Stimulated activated CD4-positive, alpha-beta T cell treated with anti-CD3 and anti-CD28 coated beads, Interleukin-4, amount 100 ng/mL, for 24 hours (primary cell): ENCODE measurements at regions not wholly inside any gene's neighbourhood (a gene's known extent, or its start where the extent isn't known, plus 50 kb on each side); places are given as distances from the start of the nearest gene placed in this dataset.
A peak's percentile ranks its signal among the peaks of the same experiment; 100 is the strongest.
"Not testable (repeated sequence)": the region's sequence is repeated elsewhere in the genome, so short reads cannot be mapped to it uniquely, and the experiment has no call there.

Source experiments
- DNase-seq: peaks from one replicate; pipeline ENCODE4 v3.0.0-alpha.2; 2020

DNA sequence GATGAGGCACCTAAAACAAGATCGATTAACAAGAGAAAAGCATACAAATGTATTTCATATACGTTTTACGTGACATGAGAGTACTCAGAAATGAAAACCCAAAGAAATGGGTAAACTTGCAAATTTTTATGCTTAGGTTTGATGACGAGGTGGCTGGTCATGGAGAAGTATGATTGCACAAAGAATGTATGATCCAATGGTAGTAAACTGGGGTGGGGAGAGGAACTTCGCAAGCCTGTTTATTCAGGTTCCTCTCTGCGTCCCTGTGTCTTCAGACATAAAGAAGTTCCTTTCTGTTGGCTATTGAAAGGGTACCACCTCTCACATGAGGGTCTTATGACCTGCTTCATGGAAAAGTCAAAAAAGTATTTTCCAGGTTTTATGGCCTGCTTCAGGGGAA lies 309.2 kb downstream of the BCOR start:
- DNase-seq, result no peak

DNA sequence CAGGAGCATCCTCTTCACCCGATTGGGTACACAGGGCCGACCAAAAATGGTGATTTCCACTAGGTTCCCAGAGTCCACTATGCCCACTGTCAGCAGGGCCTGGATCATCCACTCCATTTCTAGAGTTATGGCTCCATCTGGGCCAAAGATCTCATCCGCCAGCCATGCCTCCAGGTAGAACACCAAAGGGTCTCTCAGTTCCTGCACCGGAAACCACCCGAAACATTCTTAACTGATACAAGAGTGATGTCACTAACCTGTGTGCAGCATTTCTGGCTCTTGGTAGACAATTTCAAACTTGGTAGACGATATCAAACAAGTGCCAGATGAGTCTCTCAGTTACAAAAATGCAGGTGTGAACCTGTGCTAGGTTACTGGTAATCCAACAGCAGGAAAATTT lies 306.1 kb downstream of the BCOR start:
- no peak for DNase-seq

DNA sequence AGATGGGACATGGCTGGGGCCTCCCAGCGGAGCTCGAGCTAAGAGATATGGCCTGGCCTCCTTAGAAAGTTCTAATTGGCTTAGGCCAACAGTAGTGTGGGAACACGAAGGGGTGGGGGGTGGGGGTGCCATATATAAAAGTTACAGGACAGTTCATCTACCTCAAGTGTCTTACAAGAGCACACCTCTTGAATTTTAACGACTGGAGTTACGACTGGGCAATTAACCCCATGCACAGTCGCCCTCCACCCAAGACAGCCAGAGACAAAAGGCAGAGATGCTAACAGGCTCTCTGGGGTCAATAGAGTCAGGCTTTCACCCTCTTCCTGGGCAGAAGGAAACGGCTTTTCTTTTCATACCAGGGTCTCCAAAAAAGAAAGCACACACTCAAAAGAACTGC lies 302.2 kb downstream of the BCOR start:
- no peak for DNase-seq

DNA sequence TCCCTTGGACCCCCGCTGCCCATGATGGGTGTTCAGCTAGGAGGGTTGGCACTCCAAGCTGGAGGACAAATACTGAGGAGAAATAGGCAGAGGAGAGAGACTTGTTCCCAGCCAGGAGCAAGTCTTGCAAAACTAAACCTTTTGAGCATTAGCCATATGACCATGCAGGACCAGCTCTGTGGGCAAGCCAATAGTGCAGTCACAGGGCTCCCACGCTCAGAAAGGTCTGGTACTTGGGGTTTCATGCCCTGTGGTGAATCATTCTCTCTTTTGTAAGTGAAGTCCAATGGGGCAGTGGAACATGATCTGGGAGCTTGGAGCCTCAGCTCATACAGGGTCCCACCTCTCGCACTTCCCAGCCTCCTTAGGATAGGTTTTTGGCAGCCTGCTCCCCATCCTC lies 300.9 kb downstream of the BCOR start:
- no peak for DNase-seq

DNA sequence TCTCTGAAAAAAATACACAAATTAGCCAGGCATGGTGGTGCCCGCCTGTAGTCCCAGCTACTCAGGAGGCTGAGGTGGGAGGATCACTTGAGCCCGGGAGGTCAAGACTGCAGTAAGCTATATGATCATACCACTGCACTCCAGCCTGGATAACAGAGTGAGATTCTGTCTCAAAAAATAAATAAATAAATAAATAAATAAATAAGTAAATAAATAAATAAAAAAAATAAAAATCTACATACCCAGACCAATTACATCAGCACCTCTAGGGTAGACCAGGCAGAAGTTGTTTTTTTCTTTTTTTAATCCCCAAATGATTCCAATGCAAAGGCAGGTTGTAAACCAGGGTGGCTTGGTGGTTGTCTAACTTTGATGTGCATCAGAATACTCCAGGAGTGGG lies 299.3 kb downstream of the BCOR start:
- DNase-seq, result not testable (repeated sequence)

DNA sequence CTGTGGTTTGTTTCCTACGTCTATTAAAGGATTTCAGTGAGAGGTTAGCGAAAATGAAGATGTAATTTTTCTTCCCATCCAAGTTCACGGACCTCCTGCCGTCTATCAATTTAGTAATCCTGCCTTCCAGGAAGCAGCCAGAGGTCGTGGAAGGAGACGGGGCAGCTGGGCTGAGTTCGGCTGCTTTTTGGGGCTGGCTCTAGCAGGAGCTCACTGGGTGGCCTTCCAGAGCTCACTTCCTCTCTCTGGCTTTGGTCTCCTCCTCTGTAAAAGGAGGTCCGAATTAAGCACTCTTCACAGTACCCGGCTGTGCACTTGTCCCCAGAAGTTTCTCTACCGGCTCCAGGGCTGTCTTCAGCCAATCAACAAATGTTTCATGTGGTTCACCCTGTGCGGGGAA lies 295.4 kb downstream of the BCOR start:
- no peak for DNase-seq

DNA sequence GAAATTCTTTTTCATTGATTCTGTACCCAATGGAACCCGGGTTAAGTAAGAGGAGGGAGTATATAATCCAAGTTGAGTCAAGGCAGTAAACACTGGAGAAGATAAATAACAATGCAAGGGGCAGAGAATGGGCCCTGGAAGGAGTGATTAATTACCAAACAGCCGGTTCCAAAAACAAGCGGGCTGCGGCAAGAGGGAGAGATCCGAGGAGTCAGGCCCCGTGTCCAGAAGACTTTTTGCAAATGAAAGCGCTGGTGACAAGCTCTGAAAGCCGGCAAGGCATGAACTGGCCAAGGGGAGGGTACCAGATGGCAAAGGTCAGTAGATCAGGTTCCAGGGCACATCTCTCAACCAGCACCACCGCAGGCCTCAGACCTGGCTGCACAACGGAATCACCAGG lies 294.9 kb downstream of the BCOR start:
- DNase-seq, result no peak

DNA sequence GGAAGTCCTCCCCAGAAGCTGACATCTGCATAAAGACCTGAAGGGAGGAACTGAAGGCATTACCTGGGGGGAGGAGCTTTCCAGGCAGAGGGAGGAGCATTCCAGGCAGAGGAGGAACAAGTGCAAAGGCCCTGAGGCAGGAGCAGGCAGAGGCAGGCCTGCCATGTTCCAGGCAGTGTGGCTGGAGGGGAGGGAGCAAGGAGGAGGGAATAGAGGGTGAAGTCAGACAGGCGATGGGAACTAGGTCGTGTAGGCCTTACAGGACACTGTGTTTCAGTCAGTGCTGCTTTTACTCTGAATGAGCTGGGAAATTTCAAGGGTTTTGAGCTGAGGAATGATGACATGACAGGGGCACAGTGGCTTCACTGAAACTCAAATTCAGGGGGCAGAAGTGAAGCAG lies 292.7 kb downstream of the BCOR start:
- no peak for DNase-seq

DNA sequence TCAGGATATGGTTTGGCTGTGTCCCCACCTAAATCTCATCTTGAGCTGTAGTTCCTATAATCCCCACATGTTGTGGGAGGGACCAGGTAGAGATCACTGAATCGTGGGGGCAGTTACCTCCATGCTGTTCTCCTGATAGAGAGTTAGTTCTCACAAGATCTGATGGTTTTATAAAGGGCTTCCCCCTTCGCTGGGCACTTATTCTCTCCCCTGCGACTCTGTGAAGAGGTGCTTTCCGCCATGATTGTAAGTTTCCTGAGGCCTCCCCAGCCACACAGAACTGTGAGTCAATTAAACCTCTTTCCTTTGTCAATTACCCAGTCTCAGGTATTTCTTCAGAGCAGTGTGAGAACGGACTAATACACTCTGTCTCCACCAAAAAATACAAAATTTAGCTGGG lies 291.9 kb downstream of the BCOR start:
- DNase-seq, result no peak

DNA sequence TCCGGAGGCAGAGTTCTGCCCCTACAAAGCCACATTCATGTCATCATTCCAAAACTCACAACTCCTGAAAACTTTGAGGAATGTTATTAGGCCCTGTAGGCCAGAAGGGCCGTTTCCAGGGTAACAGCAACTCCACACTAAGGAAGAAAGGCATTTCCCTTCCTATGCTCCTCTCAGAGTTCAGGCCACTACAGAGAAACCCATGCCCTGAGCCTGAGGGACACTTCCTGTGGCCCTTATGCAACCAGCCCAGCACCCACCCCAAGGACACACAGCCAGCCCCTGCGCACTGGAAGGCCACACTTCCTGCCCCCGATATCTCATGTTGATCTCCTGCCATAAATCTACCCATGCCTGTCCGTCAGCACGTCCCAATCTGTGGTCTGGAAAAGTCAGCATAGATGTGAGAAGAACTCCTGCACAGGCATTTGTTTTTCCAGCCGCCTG lies 289.3 kb downstream of the BCOR start:
- no peak for DNase-seq

DNA sequence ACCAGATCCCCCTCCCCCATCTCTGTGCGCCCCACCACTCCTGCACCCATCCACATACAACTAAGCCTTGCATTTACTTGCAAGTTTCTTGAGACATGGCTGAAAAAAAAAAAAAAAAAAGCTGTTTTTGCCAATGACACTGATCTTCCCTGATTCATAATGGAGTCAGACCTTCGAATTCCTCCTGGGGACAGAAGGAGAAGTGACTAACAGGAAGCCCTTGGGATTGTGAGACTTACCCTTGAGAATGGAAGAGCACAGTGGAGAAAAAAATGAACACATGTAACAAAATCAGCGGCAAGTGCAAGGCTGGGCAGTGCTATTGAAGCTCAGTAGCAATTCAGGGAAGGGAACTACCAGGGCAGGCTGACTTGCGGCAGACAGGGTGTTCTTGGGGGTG lies 288.4 kb downstream of the BCOR start:
- DNase-seq, result no peak

DNA sequence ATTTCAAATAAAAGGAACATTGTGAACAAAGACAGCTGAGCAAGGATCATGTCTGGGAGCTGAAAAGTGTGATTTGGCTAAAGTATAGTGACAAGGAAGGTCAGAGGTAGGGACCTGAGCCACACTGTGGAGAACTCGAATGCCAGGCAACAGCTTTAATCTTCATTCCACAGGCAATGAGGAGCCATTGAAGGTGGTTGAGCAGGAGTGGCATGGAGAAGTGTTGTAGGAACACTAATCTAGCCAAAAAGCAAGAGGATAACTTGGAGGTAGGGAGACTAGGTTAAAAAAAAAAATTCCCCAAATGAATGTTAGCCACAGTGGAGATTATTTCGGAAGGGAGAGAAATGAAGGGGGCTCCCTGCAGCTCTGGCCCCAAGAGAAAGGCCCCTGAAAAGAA lies 286.9 kb downstream of the BCOR start:
- no peak for DNase-seq

DNA sequence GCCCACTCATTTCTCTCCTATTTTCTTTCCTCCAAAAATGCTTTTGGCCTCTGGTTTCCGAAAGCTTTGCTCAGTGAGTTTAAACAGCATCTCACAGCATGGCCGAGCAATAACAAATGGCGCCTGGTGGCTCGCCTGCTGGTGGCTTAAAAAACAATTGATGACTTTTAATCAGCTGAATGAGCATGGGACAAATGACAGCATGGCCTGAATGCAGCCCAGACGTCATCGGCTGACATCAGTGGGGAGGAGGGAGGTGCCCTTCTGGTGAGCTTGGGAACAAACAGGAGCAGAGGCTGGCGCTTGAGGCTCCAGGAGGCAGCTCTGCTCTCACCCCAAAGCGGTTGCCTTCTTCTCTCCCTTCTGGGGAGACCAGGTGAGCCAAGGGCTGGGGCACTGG lies 286.4 kb downstream of the BCOR start:
- no peak for DNase-seq

DNA sequence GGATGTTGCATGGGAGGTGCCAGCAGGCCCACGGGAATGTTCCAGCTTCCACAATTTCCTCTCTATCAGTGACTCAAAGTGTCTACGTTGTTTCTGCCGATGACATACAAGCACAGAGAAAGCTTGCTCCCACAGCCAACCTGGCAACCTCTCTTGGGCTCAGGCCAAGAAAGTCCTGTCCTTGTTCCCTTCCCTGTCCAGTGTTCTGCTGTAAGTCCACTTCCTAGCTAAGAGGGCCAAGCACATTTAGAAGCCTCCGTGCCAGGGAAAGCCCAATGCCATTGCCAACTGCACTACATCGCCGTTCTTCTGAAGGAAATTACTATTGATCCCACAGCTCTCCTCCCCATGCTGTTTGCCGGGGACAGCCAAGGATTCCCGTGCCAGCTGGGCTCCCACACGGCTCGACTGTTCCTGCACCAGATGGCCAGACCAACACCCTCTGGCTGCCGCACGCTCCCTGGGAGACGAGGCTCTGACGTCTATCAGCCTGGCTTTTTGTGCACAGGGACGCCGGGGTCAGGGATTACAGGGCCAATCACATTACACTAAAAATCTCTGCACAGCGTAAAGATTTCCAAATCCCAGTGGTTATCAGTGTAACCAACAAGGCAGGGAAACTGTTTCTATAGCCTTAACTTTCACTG lies 284.0 kb downstream of the BCOR start:
- no peak for DNase-seq

DNA sequence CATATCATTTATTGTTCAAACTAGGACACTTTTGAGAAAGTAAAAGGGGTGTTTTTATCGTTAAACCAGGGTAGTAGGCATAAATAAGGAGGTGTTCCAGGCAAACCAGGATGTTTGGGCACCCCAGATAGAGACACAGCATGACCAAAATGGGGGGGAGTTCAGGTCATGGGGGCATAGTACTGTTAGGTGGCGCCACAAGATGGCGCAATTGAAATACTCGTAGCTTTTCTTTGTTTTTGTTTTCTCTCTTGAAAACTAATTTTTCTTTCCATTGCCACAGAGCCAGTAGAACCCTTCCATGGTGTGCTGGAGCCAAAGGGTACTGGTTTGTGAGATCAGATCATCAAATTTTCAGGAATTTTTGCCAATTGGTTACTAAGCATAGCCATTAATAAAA lies 283.4 kb downstream of the BCOR start:
- DNase-seq, result peak; percentile 24

DNA sequence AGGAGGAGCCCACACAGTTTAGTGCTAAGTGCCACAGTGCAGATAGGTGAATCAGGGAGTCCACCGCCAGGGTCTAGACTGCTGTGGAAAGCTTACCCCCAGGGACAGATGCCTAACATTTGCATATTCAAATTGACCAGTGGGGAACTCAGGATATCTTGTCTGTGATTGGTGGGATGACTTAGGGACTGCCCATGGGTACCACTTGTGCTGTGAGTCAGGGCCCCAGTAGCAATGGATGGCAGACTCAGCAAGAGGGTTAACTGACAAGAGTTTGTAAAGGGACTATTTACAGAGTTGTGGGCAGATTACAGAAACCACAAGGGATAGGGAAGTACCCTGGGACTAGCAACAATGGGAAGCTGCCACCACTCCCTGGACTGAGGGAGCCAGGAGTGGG lies 282.1 kb downstream of the BCOR start:
- peak; percentile 33 for DNase-seq

DNA sequence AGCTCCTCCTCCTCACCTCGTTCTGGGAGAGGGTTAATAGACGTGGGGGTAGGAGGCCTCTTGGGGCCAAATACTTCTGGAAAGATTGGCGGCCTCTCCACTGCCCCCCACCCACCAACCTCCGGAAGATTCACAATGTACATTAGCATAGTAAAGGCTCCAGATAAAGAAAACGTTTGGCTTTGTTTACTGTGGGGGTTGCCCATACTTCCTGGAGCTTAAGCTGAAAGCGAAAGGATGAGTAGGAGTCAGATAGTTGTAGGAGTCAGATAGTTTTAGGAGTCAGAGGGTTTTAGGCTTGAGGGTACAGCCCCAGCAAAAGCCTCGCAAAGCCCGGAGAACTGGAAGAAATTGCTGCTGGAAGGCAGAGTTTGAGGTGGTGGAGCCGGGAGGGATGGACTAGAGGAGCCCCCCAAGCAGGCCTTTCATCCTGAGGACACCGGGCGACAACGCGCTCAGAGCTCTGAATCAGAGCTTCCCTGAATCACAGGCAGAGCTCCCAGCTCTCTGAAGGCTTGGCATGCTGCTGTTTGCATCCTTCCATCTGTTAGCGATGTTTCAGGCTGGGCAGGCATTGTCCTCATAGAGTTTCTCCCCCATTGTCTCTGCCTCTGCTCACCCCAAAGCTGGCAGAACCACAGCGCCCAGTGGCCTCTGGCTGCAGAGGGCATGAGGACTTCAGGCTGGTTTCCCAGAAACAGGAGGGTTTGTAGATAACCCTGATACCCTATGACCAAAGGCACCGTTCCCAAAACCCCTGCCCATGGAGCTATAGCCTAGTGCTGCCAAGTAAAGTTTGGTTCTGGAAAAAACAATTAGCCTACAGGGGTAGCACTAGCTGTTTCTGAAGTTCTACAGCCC lies 280.7 kb downstream of the BCOR start:
- DNase-seq, result peak; percentile 12

DNA sequence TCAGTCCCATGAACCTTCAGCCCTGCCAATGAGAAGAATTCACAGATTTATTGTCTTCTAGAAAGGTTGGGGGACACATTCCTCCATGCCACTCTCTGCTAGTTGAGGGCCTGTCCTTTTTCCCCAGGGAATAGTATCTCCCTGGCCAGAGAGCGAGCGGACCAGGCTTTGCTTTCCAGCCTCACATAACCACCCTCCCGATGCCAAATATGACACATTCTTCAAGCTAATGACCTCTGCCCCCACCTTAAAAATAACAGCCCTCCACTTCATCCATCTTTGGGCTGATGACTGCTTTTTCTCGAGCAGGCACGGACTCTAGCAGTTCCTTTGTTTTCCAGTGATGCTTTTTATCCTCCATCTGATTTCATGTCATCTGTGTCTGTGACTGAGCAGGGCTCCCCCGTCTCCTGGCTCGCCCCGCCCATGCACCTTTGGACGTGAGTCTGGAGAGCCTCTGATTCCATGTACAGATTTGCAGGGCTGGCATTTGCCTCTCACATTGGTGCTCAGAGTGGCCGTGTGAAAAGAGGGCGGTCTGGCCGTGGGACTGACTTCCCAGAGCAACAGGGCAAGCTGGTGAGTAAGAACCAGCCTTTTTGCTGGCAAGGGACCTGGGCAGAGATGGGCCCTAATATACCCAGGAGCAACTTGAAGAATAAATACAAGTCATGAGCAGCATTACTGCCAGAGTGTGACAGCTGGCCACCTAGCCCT lies 279.8 kb downstream of the BCOR start:
- DNase-seq, result no peak

DNA sequence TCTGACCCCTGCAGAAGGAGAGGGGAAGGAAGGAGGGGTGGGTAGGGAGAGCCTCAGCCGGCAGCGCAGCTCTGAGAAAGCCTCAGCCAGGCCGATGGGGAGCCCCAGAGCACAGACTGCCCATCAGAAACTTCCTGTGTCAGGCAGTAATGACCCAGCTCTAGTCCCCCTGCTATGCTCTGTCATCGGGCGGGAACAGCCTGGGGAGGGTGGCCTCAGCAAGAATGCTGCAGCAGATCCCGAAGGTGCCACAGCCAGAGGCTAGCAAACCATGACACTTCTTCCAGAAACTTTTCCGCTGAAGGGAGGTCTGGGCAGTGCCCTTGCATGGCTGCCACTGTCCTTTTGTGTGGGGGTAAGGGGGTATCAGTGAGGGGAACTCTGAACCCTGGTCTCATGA lies 279.0 kb downstream of the BCOR start:
- DNase-seq, result no peak

DNA sequence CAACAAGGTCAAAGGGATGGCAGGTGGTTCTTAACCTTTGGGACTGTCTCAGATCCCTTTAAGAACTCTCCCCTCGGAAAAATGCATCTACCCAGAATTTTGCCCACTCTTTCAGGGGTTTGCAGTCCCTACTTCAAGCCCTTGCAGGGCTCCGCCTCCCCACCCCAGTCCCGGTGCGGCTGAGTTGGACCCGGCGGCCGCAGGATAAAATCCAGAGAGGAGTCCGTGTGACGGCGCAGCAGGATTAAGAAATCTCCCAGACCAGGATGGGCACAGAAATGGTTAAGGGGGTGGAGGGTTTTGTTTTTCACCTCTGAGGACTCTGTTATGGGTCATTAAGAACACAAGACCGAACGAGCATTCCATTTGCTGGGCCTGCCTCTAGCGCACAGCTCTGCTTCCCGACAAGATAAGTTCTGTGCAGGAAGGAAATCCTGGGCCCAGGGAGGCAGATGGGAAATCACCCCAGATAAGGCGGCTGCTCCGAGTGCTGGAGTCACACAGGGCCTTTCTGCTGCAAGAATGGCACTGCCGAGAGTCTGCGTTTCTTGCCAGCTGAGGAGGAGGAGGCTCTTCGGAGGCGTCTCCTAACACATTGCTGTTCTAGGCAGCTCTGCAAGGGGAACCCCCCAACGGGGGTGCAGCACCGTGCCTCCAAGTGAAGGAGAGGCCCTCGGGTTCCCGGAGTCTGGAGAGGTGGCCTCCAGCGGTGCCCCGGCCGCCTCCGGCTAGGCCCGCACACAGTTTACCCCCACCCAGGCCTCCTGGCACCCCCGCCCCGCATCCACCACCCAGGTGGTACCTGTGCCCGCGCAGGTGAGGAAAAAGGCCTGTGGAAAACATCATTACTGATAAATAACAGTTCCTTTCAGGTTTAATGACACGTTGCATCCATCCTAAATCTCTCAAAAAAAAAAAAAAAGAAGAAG lies 277.6 kb downstream of the BCOR start:
- peak; percentile 12 for DNase-seq

DNA sequence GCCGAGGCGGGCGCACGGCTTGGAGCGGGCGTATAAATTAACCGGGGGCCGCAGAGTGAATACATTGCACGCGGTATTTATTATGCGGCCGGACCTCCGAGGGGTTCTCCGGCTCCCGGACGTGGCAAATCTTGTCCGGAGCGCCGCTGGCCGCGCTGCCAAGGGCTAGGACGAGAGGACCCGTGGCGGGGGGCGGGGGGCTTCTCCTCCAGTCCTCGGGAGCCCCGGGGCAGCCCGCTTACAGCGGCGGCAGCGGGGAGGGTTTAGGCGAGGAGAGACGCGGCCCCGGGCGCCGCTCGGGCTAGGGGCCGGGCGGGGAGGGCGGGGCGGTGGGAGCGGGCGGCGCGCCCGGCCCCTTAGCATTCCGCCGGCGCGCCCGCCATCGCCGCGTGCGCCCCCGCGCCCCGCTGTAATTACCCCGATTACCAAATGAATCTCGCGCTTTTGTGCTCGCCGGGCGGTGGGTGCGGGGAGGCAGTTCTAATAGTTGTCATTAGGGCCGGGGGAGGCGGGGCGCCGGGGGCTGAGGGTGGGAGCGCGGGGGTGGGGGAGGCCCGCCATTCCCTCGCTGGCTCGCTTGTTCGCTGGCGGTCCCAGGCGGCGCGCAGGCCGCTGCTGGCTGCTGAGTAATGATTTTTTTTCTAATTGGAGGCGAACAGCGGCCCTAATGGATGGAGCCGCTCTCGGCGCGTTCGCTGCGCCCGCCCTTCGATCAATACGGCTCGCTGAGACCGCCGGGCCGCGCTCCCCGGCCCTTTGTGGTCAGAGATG lies 276.6 kb downstream of the BCOR start:
- DNase-seq, result peak; percentile 28

DNA sequence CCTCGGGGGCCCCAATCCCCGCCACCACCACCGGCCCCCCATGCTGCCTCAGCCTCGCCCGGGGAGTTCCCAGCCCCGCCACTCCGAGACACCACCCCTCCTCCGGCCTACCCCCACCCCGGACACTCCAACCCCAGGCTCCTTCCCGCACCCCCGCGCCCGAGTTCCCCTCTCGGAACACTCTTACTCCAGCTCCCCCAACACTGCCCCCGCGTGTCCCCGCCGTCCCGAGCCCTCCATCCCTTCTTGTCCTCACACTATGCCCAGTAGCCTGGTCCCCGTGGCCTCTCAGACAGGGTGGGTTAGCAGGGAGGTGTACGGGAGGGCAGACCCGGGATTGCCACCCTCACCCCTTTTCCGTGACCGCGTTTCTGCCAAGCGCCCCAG lies 276.1 kb downstream of the BCOR start:
- no peak for DNase-seq
